ENCODE measurements at regions not wholly inside any gene's neighbourhood (a gene's known extent, or its start where the extent isn't known, plus 50 kb on each side); places are given as distances from the start of the nearest gene placed in this dataset.
"Not testable (repeated sequence)": the region's sequence is repeated elsewhere in the genome, so short reads cannot be mapped to it uniquely, and the experiment has no call there.

- no peak for DNase-seq
- intact Hi-C loops (cut with DNase I), result no loop called here
These were observed 90.8 kb upstream of the TNFSF4 start for GRCh38 chr1:173297798-173298391.

DNA sequence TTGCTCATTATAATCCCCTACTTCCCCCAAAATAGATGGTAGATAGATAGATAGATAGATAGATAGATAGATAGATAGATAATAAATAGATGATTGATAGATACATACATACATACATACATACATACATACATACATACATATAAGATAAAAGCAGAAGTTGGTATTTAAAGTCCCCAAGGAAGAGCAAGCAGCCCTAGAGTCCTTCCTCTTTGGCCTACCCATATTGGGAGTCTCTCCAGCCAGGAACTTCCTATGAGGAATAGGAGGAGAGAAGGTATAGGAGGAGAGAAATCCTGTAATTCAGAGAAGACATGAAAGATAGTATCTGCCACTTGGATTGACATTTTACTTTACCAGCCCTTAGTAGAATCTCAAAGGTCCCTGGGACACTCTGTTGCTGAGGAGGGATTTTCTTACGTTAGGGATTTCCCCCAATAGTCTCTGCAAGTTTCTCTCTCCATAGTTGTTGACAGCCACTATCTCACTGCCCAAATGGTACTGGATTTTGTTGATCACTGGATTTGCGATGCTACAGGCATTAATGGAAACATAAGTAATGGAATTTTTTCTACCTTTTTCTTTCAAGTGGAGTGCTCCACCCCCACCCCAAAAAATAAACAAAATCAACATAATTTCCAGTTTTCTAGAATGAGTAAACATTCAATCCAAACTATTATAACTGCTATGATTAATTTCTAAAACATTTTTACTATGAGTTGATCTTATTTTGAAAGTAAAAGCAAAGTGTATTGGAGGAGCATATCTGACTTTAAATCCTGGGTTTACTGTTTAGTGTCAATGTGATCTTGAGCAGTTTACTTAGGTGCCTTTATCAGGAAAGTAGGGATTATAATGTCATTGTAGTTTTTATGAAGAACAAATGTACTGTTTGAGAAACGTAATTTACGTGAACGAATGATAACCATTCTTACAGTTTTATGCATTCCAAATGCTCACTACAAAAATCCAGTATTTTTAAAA lies 93.2 kb upstream of the TNFSF4 start:
- intact Hi-C loops (cut with DNase I), result no loop called here
- no peak for DNase-seq

GRCh38 chr1:173301507-173301906 lies 94.4 kb upstream of the TNFSF4 start:
- no peak for DNase-seq
- intact Hi-C loops (cut with DNase I), result no loop called here

- intact Hi-C loops (cut with DNase I), result no loop called here
- DNase-seq, result no peak
These were observed 95.2 kb upstream of the TNFSF4 start for GRCh38 chr1:173302366-173302765.

DNA sequence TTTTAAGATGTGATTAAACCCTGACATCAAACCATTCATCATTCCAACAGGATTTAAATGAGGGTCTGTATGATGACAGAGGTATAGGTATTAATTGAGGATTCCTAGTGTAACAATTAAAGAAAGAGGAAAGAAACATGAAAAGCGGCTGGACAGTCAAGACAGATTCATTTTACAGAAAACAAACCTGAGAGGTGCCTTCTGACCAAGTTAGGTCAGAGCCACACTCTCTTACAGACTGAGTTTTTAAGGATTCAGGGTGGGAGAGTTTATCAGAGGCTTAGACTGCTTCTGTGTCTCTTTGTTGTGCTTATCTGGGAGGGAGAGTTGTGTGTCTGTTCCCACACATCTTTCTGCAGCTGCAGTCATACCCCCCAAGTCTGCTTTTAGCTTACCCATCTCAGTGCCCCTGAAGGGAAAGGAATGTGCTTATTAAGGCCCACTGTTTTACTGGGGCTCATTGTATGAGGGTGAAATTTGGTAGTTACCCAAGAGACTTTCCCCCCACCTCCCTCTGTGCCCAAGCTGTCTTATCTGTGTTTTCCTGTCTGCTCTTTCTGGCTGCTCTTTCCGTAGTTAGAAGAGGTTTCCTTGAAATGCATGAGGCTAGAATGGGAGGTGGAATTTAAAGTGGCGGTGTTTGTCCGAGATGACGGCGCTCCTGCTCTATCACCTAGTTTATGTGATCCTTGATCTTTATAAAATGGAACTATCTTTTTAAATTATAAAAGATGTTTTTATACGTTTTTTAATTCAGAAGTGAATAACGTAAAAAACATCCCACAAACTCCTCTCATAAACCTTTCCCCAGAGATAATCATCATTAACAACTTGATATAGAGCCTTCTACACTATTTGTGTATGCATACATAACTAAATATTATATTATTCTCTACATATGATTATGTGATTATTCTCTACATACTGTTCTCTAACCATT lies 96.0 kb upstream of the TNFSF4 start:
- intact Hi-C loops (cut with DNase I), result no loop called here
- DNase-seq, result no peak

- DNase-seq, result no peak
- intact Hi-C loops (cut with DNase I), result no loop called here
These were observed 96.9 kb upstream of the TNFSF4 start for GRCh38 chr1:173303984-173304383.

- DNase-seq, result peak in 1 of 10 donors; percentile 46
- intact Hi-C loops (cut with DNase I), result no loop called here
These were observed 97.5 kb upstream of the TNFSF4 start for GRCh38 chr1:173304529-173305227.

DNA sequence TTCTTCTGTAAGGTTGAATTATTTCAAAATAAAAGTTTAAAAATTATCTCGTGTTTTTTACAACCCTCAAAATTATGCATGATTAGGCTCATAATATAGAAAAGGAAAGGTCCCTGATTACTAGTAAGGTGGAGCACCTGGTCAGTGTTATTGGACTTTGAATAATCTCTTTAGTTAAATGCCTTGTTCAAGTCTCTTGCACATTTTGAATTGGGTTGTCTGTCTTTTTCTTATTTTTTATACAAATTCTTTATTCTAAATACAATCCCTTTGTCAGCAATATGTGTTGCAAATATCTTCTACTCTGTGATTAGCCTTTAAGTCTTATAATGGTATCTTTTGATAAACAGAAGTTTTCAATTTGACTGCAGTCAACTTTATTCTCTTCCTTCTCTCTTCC lies 100.7 kb upstream of the TNFSF4 start:
- intact Hi-C loops (cut with DNase I), result no loop called here
- DNase-seq, result no peak

DNA sequence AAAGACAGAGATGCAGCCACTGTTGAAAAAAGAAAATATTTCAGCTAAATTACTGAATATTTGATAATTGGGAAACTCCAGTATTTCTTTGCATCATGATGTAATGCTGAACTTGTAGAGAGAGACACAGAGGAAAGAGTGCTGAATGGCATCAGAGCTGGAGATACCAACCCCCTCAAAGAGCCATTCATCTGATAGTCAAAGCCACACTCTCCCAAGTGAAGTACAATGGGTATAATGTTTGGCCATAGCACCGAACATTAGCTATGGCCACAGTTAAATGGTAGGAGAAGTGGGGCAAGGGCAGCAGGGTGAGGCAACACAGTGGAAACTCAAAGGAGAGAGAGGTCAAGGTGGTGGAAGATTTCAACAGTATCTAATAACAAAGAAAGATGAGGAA lies 107.5 kb upstream of the TNFSF4 start:
- no peak for DNase-seq
- intact Hi-C loops (cut with DNase I), result no loop called here

DNA sequence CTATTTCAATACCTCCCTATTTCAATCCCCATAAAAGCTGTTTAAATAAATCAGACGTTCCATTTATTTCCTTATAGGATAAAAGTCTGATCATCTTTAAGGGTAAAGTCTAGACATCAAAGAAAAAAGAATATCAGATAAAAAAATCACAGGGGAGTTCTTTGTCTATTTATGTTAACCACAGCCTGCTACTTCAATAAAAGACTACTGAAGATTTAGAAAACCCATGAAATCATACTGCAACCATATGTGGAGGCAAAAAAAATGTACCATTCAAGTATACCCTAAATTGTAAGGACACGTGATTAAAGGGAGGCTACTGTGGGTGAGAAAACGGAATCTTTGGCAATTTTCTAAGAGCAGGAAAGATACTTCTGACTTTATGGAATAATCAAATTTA lies 108.2 kb upstream of the TNFSF4 start:
- DNase-seq, result no peak
- intact Hi-C loops (cut with DNase I), result no loop called here

GRCh38 chr1:173318788-173319187 lies 111.7 kb upstream of the TNFSF4 start:
- intact Hi-C loops (cut with DNase I), result no loop called here
- no peak for DNase-seq

DNA sequence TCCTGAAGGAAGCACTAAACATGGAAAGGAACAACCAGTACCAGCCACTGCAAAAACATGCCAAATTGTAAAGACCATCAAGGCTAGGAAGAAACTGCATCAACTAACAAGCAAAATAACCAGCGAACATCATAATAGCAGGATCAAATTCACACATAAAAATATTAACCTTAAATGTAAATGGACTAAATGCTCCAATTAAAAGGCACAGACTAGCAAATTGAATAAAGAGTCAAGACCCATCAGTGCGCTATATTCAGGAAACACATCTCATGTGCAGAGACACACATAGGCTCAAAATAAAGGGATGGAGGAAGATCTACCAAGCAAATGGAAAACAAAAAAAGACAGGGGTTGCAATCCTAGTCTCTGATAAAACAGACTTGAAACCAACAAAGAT lies 117.2 kb upstream of the TNFSF4 start:
- intact Hi-C loops (cut with DNase I); DNase-seq: not testable (repeated sequence)

DNA sequence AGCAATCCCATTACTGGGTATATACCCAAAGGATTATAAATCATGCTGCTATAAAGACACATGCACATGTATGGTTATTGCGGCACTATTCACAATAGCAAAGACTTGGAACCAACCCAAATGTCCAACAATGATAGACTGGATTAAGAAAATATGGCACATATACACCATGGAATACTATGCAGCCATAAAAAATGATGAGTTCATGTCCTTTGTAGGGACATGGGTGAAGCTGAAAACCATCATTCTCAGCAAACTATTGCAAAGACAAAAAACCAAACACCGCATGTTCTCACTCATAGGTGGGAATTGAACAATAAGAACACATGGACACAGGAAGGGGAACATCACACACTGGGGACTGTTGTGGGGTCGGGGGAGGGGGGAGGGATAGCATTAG lies 120.9 kb upstream of the TNFSF4 start:
- intact Hi-C loops (cut with DNase I); DNase-seq: not testable (repeated sequence)

- intact Hi-C loops (cut with DNase I), result no loop called here
- no peak for DNase-seq
These were observed 121.8 kb upstream of the TNFSF4 start for GRCh38 chr1:173328961-173329360.

- intact Hi-C loops (cut with DNase I), result no loop called here
- no peak for DNase-seq
These were observed 122.6 kb upstream of the TNFSF4 start for GRCh38 chr1:173329726-173330125.

DNA sequence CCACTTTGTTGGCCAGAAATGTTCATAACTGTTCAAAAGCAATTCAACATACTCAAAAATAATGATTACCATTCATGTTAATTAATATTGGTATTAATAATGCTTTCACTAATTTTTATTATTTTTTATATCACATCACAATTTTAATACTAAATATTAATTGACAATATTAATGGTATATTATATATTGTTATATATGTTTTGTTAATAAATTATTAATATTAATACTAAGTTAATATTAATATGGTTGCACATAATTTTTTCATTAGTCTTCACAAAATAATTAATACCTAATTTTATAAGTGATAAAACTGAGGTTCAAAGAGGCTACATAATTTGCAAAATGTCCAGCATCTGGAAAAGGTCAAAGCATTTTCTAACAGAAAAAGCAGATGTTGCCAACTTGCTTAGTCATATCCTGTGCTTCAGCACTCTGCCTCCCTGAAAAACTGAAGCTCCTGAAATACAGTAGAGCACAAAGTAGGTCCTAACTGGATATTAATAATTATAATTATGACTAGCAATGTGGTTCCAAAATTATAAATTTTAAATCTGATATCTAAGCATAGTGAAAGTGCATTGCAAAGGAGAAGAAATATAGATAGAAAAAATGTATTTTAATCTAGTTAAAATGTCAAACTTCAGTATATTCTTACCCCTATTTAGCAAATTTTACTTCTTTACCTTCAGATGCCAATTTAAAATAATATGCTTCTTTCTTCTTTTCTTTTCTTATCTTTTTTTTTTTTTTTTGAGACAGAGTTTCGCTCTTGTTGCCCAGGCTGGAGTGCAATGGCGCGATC lies 123.2 kb upstream of the TNFSF4 start:
- intact Hi-C loops (cut with DNase I), result no loop called here
- DNase-seq, result no peak

DNA sequence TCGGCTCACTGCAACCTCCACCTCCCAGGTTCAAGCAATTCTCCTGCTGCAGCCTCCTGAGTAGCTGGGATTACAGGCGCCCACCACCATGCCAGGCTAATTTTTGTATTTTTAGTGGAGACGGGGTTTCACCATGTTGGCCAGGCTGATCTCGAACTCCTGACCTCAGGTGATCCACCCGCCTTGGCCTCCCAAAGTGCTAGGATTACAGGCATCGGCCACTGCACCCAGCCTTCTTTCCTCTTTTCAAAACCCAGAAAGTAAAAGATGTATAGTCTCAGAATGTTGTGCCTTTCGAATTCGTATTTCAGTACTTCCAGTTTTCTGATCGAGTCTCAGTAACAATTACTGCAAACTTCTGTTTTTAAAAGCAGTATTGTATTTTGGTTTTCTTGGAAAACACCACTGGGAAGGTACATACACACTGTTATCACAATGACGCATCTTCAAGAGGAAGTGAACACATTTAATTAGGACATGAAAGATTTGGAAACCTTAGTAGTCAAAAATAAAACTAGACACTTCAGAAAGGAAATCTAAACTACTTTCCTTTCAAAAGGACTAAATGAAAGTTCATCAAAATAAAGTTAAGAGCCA lies 123.9 kb upstream of the TNFSF4 start:
- intact Hi-C loops (cut with DNase I); DNase-seq: not testable (repeated sequence)

DNA sequence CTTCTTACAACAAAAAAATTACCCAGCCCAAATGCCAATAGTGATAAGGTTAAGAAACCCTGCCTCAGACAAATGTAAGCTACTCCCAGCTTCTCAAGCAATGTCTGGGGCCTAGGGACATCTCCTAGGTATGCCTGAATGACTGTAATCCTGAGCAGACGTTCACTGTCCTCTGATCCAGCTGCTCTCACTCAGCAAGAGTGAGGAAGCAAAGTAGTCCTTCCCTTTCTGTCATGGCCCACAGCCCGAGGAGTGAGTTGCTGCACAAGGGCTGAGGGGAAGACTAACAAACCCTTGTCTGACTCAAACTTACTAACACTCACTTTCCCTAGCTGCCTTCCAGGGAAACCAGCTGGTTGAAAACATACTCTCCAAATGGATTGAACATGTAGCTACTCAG lies 124.9 kb upstream of the TNFSF4 start:
- no peak for DNase-seq
- intact Hi-C loops (cut with DNase I), result no loop called here

DNA sequence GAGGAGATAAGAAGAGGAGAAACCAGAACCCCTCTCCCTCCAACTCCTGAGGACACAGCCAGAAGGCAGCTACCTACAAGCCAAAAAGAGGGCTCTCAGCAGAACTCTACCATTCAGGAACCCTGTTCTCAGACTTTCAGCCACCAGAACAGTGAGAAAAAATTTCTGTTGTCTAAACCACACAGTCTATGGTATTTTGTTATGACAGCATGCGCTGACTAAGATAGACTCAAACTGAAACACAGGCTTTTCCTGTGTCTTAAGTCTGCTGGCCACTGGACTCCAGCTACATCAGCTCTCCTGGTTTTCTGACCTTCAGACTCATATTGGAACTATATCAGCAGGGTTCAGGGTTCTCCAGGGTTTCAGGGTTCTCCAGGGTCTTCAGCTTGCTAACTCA lies 126.5 kb upstream of the TNFSF4 start:
- DNase-seq, result no peak
- intact Hi-C loops (cut with DNase I), result no loop called here

Data from posterior cingulate gyrus (tissue), 11 donors.